HG02759 (cell line): ENCODE measurements at regions not wholly inside any gene's neighbourhood (a gene's known extent, or its start where the extent isn't known, plus 50 kb on each side); places are given as distances from the start of the nearest gene placed in this dataset.
"Not testable (repeated sequence)": the region's sequence is repeated elsewhere in the genome, so short reads cannot be mapped to it uniquely, and the experiment has no call there.

Experiments
- ATAC-seq: cut with Tn5 transposase; IDR thresholded peaks from one replicate; pipeline ENCODE4 v1.9.1; 2021; ENCODE audit warnings: mild to moderate bottlenecking, moderate library complexity; ENCODE audit not compliant: unreplicated experiment

- no peak for ATAC-seq
Measured at GRCh38 chr7:113030489-113030888, 56.1 kb downstream of the GPR85 start.

GRCh38 chr7:113026941-113027340, 59.7 kb downstream of the GPR85 start:
- ATAC-seq = no peak

GRCh38 chr7:113017144-113017857, 69.3 kb downstream of the GPR85 start:
- not testable (repeated sequence) for ATAC-seq

GRCh38 chr7:113015034-113015645, 71.5 kb downstream of the GPR85 start:
- ATAC-seq = no peak

- no peak for ATAC-seq
Measured at GRCh38 chr7:113013761-113014449, 72.7 kb downstream of the GPR85 start.

GRCh38 chr7:113012862-113013261, 73.8 kb downstream of the GPR85 start:
- not testable (repeated sequence) for ATAC-seq

GRCh38 chr7:113010377-113010776, 76.2 kb downstream of the GPR85 start:
- no peak for ATAC-seq

GRCh38 chr7:113008755-113009154, 77.9 kb downstream of the GPR85 start:
- ATAC-seq = no peak

GRCh38 chr7:113004726-113005454, 81.7 kb downstream of the GPR85 start:
- no peak for ATAC-seq

- no peak for ATAC-seq
Measured at GRCh38 chr7:113000316-113001020, 86.2 kb downstream of the GPR85 start.

- no peak for ATAC-seq
Measured at GRCh38 chr7:112997831-112998230, 88.8 kb downstream of the GPR85 start.

- no peak for ATAC-seq
Measured at GRCh38 chr7:112996331-112996871, 90.2 kb downstream of the GPR85 start.

GRCh38 chr7:112995059-112995824, 91.4 kb downstream of the GPR85 start:
- no peak for ATAC-seq

GRCh38 chr7:112994656-112995055, 92.0 kb downstream of the GPR85 start:
- ATAC-seq = no peak

GRCh38 chr7:112990624-112991023, 96.0 kb downstream of the GPR85 start:
- ATAC-seq = no peak

GRCh38 chr7:112989531-112989930, 97.1 kb downstream of the GPR85 start:
- ATAC-seq = no peak

- no peak for ATAC-seq
Measured at GRCh38 chr7:112987171-112987570, 99.5 kb downstream of the GPR85 start.

- ATAC-seq = no peak
Measured at GRCh38 chr7:112986256-112987031, 100.2 kb downstream of the GPR85 start.

GRCh38 chr7:112985377-112985987, 101.1 kb downstream of the GPR85 start:
- no peak for ATAC-seq
